HG02588 (cell line): ENCODE measurements at regions not wholly inside any gene's neighbourhood (a gene's known extent, or its start where the extent isn't known, plus 50 kb on each side); places are given as distances from the start of the nearest gene placed in this dataset.

Experiments
- ATAC-seq: cut with Tn5 transposase; IDR thresholded peaks from one replicate; pipeline ENCODE4 v1.9.1; 2021; ENCODE audit warnings: mild to moderate bottlenecking, moderate library complexity; ENCODE audit not compliant: unreplicated experiment

GRCh38 chr7:22913158-22913557, 90.5 kb upstream of the TOMM7 start:
- no peak for ATAC-seq

- no peak for ATAC-seq
Measured at GRCh38 chr7:22911889-22912288, 89.2 kb upstream of the TOMM7 start.

GRCh38 chr7:22909917-22910316, 87.3 kb upstream of the TOMM7 start:
- ATAC-seq, result no peak

GRCh38 chr7:22907805-22908204, 85.2 kb upstream of the TOMM7 start:
- no peak for ATAC-seq

GRCh38 chr7:22900784-22901183, 78.1 kb upstream of the TOMM7 start:
- ATAC-seq, result no peak

- ATAC-seq, result no peak
Measured at GRCh38 chr7:22900101-22900500, 77.5 kb upstream of the TOMM7 start.

- ATAC-seq, result no peak
Measured at GRCh38 chr7:22896917-22897316, 74.3 kb upstream of the TOMM7 start.

GRCh38 chr7:22895828-22896165, 73.1 kb upstream of the TOMM7 start:
- ATAC-seq, result no peak

GRCh38 chr7:22895140-22895827, 72.6 kb upstream of the TOMM7 start:
- no peak for ATAC-seq

GRCh38 chr7:22894546-22894945, 71.9 kb upstream of the TOMM7 start:
- ATAC-seq, result no peak

- no peak for ATAC-seq
Measured at GRCh38 chr7:22890773-22891172, 68.1 kb upstream of the TOMM7 start.

GRCh38 chr7:22885797-22886261, 63.2 kb upstream of the TOMM7 start:
- ATAC-seq, result peak; percentile 88

GRCh38 chr7:22884911-22885788, 62.5 kb upstream of the TOMM7 start:
- ATAC-seq, result peak; percentile 50

GRCh38 chr7:22882106-22882505, 59.5 kb upstream of the TOMM7 start:
- no peak for ATAC-seq

GRCh38 chr7:22879709-22880306, 57.2 kb upstream of the TOMM7 start:
- no peak for ATAC-seq

- ATAC-seq, result no peak
Measured at GRCh38 chr7:22879280-22879679, 56.6 kb upstream of the TOMM7 start.

GRCh38 chr7:22876986-22877729, 54.5 kb upstream of the TOMM7 start:
- ATAC-seq, result no peak

GRCh38 chr7:22875470-22875869, 52.8 kb upstream of the TOMM7 start:
- no peak for ATAC-seq

- no peak for ATAC-seq
Measured at GRCh38 chr7:22874904-22875303, 52.3 kb upstream of the TOMM7 start.
